Stromal cell of bone marrow (primary cell): ENCODE measurements at regions not wholly inside any gene's neighbourhood (a gene's known extent, or its start where the extent isn't known, plus 50 kb on each side); places are given as distances from the start of the nearest gene placed in this dataset.
A peak's percentile ranks its signal among the peaks of the same experiment; 100 is the strongest.
"Not testable (repeated sequence)": the region's sequence is repeated elsewhere in the genome, so short reads cannot be mapped to it uniquely, and the experiment has no call there.

ENCODE experiments used
- DNase-seq: peaks from one replicate; pipeline ENCODE4 v3.0.0-alpha.2; 2012; ENCODE audit warnings: low read depth

GRCh38 chr18:14189858-14190257 is 57.6 kb upstream of the ZNF519 start:
- peak; percentile 58 for DNase-seq

- DNase-seq, result not testable (repeated sequence)
These were observed 56.6 kb upstream of the ZNF519 start for GRCh38 chr18:14188751-14189406.
